HepG2 (cell line): ENCODE measurements at regions not wholly inside any gene's neighbourhood (a gene's known extent, or its start where the extent isn't known, plus 50 kb on each side); places are given as distances from the start of the nearest gene placed in this dataset.

Source experiments
- ATAC-seq: fragments of 200-7000 bp; cut with Tn5 transposase; 3 replicates; pipeline ENCODE4 v1.9.1; 2020; ENCODE audit warnings: mild to moderate bottlenecking, moderate library complexity
- BruUV-seq: library from RNA; stranded (reverse); fragments of 400-500 nt; replicated peaks from 2 replicates; lab custom pipeline; 2021; lab: Mats Ljungman, UMichigan
- CTCF ChIA-PET: fragments of 300-600 bp; formaldehyde crosslinking; extraction: SDS; loops from one replicate; lab custom pipeline; 2021; ENCODE audit warnings: low total read pairs, inconsistent platforms, low intra/inter-chr PET ratio; lab: Yijun Ruan, JAX
- POLR2A ChIA-PET: fragments of 350-600 bp; sonication (Branson Sonifier 250); formaldehyde crosslinking; loops from one replicate; lab custom pipeline; 2020; ENCODE audit warnings: antibody characterized with exemption, inconsistent platforms; lab: Yijun Ruan, JAX
- DNase-seq: peaks from one replicate; pipeline ENCODE4 v3.0.0-alpha.2; 2015; ENCODE audit warnings: low spot score
- FAIRE-seq: peaks from 3 replicates; lab custom pipeline; 2011; peaks lifted over from hg19 to GRCh38; lab: Jason Lieb, UNC
- H2AFZ ChIP-seq: one replicate; pipeline ENCODE4 v1.6.1; 2011; ENCODE audit warnings: low read length, inconsistent platforms
- H3K27ac ChIP-seq: fragments of 300-600 bp; 3 replicates; pipeline ENCODE4 v1.8.0; 2011; ENCODE audit warnings: mixed run types, mild to moderate bottlenecking, mixed read lengths, low read length, inconsistent platforms; ENCODE audit not compliant: insufficient read depth; ENCODE audit errors: extremely low read length
- H3K27me3 ChIP-seq, 2 experiments: fragments of 200-600 bp in 1 of 2; 2 replicates in 1 of 2; 3 replicates in 1 of 2; pipeline versions ENCODE4 v1.6.0 to v1.8.0; 2011; ENCODE audit warnings: low read length in 2 of 2, mild to moderate bottlenecking in 2 of 2, moderate library complexity in 2 of 2, inconsistent platforms in 1 of 2; ENCODE audit not compliant: insufficient read depth in 2 of 2, control insufficient read depth in 1 of 2
- H3K36me3 ChIP-seq, 2 experiments: fragments of 200-600 bp in 1 of 2; replicated peaks in 1 of 2; 2 replicates in 1 of 2; 3 replicates in 1 of 2; pipeline versions ENCODE4 v1.5.1 to v1.8.0; 2011; ENCODE audit warnings: low read length in 2 of 2, inconsistent platforms in 1 of 2; ENCODE audit not compliant: insufficient read depth in 2 of 2, control insufficient read depth in 1 of 2
- H3K4me1 ChIP-seq: 2 replicates; pipeline ENCODE4 v1.5.1; 2012; ENCODE audit warnings: low read length, inconsistent platforms; ENCODE audit not compliant: insufficient read depth
- H3K4me2 ChIP-seq: 2 replicates; pipeline ENCODE4 v1.6.0; 2011; ENCODE audit warnings: low read depth, low read length, inconsistent platforms
- H3K4me3 ChIP-seq, 3 experiments: fragments of 200-600 bp in 1 of 3; sonication (generic), shearing (Covaris generic) in 1 of 3; replicated peaks in 1 of 3; 2 replicates each; pipeline ENCODE4 v1.5.1; 2011 to 2016; ENCODE audit warnings: low read length in 3 of 3, inconsistent platforms in 2 of 3, low read depth in 2 of 3, mild to moderate bottlenecking in 2 of 3, control low read depth in 1 of 3, mixed read lengths in 1 of 3; ENCODE audit not compliant: insufficient read depth in 1 of 3
- H3K79me2 ChIP-seq: one replicate; pipeline ENCODE4 v1.6.1; 2011; ENCODE audit warnings: low read length, inconsistent platforms; ENCODE audit not compliant: insufficient read depth
- H3K9ac ChIP-seq: 2 replicates; pipeline ENCODE4 v1.6.0; 2011; ENCODE audit warnings: mild to moderate bottlenecking, low read depth, low read length, inconsistent platforms; ENCODE audit not compliant: insufficient read depth
- H3K9me3 ChIP-seq: 2 replicates; pipeline ENCODE4 v1.5.1; 2012; ENCODE audit warnings: mild to moderate bottlenecking, low read length
- H4K20me1 ChIP-seq: 2 replicates; pipeline ENCODE4 v1.6.0; 2011; ENCODE audit warnings: inconsistent platforms, mild to moderate bottlenecking, low read length, moderate library complexity; ENCODE audit not compliant: insufficient read depth
- NFATC3 ChIP-seq: sonication (generic); formaldehyde crosslinking; IDR thresholded peaks from 2 replicates; pipeline ENCODE4 v1.5.1; 2020; ENCODE audit warnings: mild to moderate bottlenecking, missing genetic modification reagents
- SIX4 ChIP-seq: sonication (generic); formaldehyde crosslinking; IDR thresholded peaks from 2 replicates; pipeline ENCODE4 v1.4.0; 2020; ENCODE audit warnings: missing genetic modification reagents
- TBX3 ChIP-seq: fragments of 450-650 bp; IDR thresholded peaks from 2 replicates; pipeline ENCODE4 v1.6.1; 2017; ENCODE audit warnings: antibody characterized with exemption, mild to moderate bottlenecking, inconsistent platforms, borderline replicate concordance
- TCF12 ChIP-seq, 2 experiments: fragments of 450-650 bp in 1 of 2; sonication (generic) in 1 of 2; formaldehyde crosslinking in 1 of 2; IDR thresholded peaks; 2 replicates each; pipeline versions ENCODE4 v1.6.1 to v1.8.0; 2017 to 2022; ENCODE audit warnings: antibody characterized with exemption in 1 of 2, mild to moderate bottlenecking in 1 of 2, missing genetic modification reagents in 1 of 2, moderate library complexity in 1 of 2
- ZNF160 ChIP-seq: sonication (generic); formaldehyde crosslinking; IDR thresholded peaks from 2 replicates; pipeline ENCODE4 v1.8.0; 2022; ENCODE audit warnings: mild to moderate bottlenecking, inconsistent platforms, missing genetic modification reagents
- ZNF367 ChIP-seq: sonication (generic); formaldehyde crosslinking; IDR thresholded peaks from 2 replicates; pipeline ENCODE4 v1.4.0; 2020; ENCODE audit warnings: missing genetic modification reagents, borderline replicate concordance
- ZNF468 ChIP-seq: sonication (generic); formaldehyde crosslinking; IDR thresholded peaks from 2 replicates; pipeline ENCODE4 v1.8.0; 2022; ENCODE audit warnings: mild to moderate bottlenecking, moderate library complexity, missing genetic modification reagents
- ZNF644 ChIP-seq: IDR thresholded peaks from 2 replicates; pipeline ENCODE4 v1.6.1; 2016; ENCODE audit warnings: low read depth
- ZNF720 ChIP-seq: sonication (generic); formaldehyde crosslinking; IDR thresholded peaks from 2 replicates; pipeline ENCODE4 v1.4.0; 2020; ENCODE audit warnings: missing genetic modification reagents
- ZSCAN31 ChIP-seq: sonication (generic); formaldehyde crosslinking; IDR thresholded peaks from 2 replicates; pipeline ENCODE4 v1.5.0; 2020; ENCODE audit warnings: low read depth, mild to moderate bottlenecking, missing genetic modification reagents
- WGBS: methylation state at CpG from one replicate; pipeline ENCODE4 v1.1.6; 2017; ENCODE audit warnings: low lambda C conversion rate; 5-methylcytosine and 5-hydroxymethylcytosine counted together
- in situ Hi-C: cut with HindIII; loops from 2 replicates; pipeline ENCODE4 v1.10.0; 2017; ENCODE audit warnings: low pct_unique_long_range_greater_than_20kb; ENCODE audit not compliant: extremely low pct_ligation_motif_present
- intact Hi-C: fragments of 100-400 bp; cut with micrococcal nuclease; formaldehyde crosslinking; loops from one replicate; pipeline ENCODE4 v1.10.0; 2022; ENCODE audit not compliant: unreplicated experiment
- TF ChIP-seq, protein P1 (sequence below): sonication (generic); formaldehyde crosslinking; IDR thresholded peaks from 2 replicates; pipeline ENCODE4 v1.4.0; 2020; ENCODE audit warnings: mild to moderate bottlenecking, missing genetic modification reagents
- TF ChIP-seq, protein P2 (sequence below): sonication (generic); formaldehyde crosslinking; IDR thresholded peaks from 2 replicates; pipeline ENCODE4 v1.4.0; 2020; ENCODE audit warnings: missing genetic modification reagents
- TF ChIP-seq, protein P3 (sequence below): IDR thresholded peaks from 2 replicates; pipeline ENCODE4 v1.6.1; 2016; ENCODE audit warnings: low read depth
- TF ChIP-seq, protein P4 (sequence below): IDR thresholded peaks from 2 replicates; pipeline ENCODE4 v1.6.1; 2012; ENCODE audit warnings: low read depth, low read length, improper control_type of control experiment

DNA sequence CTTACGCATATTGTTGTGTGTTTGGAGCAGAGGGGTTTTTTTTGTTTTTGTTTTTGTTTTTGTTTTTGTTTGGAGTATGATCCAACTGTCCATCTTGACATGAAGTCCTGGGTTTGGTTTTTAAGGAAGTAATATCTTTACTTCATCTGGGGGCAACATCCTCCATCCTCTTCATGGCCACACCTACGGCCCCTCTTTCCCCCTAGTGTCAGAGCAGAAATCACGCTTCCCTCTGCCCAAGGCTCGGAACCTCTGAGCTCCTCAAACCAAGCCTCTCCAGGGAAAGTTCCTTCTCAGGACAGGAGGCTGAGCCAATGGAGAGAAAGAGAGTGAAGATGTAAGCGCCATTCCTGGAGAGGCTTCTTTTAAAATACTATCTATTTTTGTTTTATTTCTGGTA is 58.6 kb upstream of the PDX1 start:
- intact Hi-C loops, result no loop called here
- Histone ChIP-seq H3K4me2 (no peak overlapping the region), H2AFZ (no peak overlapping the region), H4K20me1 (no peaks in the 10 kb centered on the region), H3K27me3 (0 out of 5 replicates have a peak, but pooled peaks cover 0 to 2% of the 10 kb centered on the region in 2 experiments), H3K9me3 (no peaks in the 10 kb centered on the region), H3K9ac (no peak overlapping the region), H3K27ac (no peak overlapping the region), H3K79me2 (no peaks in the 10 kb centered on the region), H3K36me3 (no peaks in the 10 kb centered on the region), H3K4me3 (no peak overlapping the region), H3K4me1 (no peaks in the 10 kb centered on the region; the same call in 1 of the 2 replicates)
- no peak for FAIRE-seq
- POLR2A ChIA-PET, result no interaction called here
- no peak for ATAC-seq
- CTCF ChIA-PET, result no interaction called here
- BruUV-seq, result no TSS peak
- DNase-seq, result no peak
- in situ Hi-C loops, result no loop called here
- WGBS, result 36% methylated on average over 5 of the region's 5 CpGs
- no peak for TF ChIP-seq ZSCAN31 (CRISPR knock-in tag)
- TF ChIP-seq NFATC3 (CRISPR knock-in tag), result no peak
- no peak for TF ChIP-seq TCF12 (IDR thresholded peaks at IDR 0.05)
- TF ChIP-seq TCF12 (CRISPR knock-in tag; IDR thresholded peaks at IDR 0.05), result no peak
- TF ChIP-seq SIX4 (CRISPR knock-in tag), result no peak
- no peak for TF ChIP-seq ZNF720
- no peak for TF ChIP-seq ZNF644 (CRISPR knock-in tag)
- no peak for TF ChIP-seq ZNF468

DNA sequence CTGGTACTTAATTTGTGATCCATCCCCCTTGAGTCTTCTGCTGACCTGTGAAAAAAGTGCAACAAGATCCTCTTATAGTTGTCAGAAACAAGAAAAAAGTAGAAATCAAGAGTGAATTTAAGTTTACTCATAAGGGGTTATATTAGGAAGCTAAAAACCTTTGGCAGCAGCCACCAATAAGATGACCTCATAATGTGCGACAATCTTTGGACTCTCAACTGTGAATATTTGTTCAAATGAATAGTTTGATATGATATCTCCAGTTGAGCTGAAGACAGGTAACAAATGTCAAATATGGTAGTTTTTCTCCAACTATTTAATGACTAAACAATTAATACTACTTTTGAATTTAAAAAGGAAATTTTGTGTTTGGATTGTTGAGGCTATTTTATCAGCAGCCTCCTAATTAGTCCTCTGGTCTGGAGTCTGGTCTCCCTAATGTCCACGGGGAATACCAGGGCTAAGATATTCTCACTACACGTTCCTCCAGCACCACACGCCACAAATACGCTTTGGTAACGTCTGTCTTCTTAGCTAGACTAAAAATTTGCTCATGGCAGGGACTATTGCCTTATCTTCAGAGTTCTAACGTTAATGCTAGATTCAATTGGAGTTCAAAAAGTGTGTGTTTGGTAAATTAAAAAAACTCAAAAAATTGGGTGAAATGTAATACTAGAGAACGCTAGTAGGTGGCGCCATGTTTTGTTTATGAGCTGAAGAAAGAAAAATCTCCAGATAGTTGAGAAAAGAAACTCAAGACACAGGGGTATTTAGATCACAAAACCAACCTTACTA is 51.0 kb upstream of the PDX1 start:
- peaks cover 15% of the 10 kb centered on the region for H3K4me1 ChIP-seq
- no peaks in the 10 kb centered on the region for H3K9me3 ChIP-seq
- no peaks in the 10 kb centered on the region for H4K20me1 ChIP-seq
- FAIRE-seq, result no peak
- no peaks in the 10 kb centered on the region for H3K79me2 ChIP-seq
- ATAC-seq, result no peak
- in situ Hi-C loops (no loop called here), intact Hi-C loops (loop anchor here (1.0 kb wide), 2 partner anchors 84 to 115 kb away; no protein-coding TSS in a partner anchor)
- H3K27ac ChIP-seq, result no peak overlapping the region
- POLR2A ChIA-PET, result interaction anchor here (0.7 kb wide), 1 partner anchor 92 kb away, joined by 3 read pairs; no protein-coding TSS in a partner anchor
- no peak overlapping the region for H3K9ac ChIP-seq
- DNase-seq, result no peak
- H2AFZ ChIP-seq, result peak overlapping the region; percentile 77
- H3K27me3 ChIP-seq, result no peaks in the 10 kb centered on the region
- H3K4me2 ChIP-seq, result peak overlapping the region; percentile 51
- WGBS, result 3% methylated on average over 9 of the region's 9 CpGs
- CTCF ChIA-PET, result interaction anchor here (1.0 to 1.9 kb wide), 6 partner anchors 85 to 495 kb away, joined by 3 to 12 read pairs (median 4); no protein-coding TSS in a partner anchor
- BruUV-seq, result no TSS peak
- H3K36me3 ChIP-seq, result no peaks in the 10 kb centered on the region
- H3K4me3 ChIP-seq, result no peak overlapping the region
- TF ChIP-seq, protein P1, sequence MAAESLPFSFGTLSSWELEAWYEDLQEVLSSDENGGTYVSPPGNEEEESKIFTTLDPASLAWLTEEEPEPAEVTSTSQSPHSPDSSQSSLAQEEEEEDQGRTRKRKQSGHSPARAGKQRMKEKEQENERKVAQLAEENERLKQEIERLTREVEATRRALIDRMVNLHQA, result no peak
- TF ChIP-seq TBX3 (no peak), ZNF160 (CRISPR knock-in tag) (no peak), ZNF367 (no peak)
- TF ChIP-seq, protein P2, sequence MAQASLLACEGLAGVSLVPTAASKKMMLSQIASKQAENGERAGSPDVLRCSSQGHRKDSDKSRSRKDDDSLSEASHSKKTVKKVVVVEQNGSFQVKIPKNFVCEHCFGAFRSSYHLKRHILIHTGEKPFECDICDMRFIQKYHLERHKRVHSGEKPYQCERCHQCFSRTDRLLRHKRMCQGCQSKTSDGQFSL, result no peak
- TF ChIP-seq, protein P3, sequence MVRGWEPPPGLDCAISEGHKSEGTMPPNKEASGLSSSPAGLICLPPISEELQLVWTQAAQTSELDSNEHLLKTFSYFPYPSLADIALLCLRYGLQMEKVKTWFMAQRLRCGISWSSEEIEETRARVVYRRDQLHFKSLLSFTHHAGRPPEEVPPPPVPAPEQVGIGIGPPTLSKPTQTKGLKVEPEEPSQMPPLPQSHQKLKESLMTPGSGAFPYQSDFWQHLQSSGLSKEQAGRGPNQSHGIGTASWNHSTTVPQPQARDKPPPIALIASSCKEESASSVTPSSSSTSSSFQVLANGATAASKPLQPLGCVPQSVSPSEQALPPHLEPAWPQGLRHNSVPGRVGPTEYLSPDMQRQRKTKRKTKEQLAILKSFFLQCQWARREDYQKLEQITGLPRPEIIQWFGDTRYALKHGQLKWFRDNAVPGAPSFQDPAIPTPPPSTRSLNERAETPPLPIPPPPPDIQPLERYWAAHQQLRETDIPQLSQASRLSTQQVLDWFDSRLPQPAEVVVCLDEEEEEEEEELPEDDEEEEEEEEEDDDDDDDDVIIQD (CRISPR knock-in tag), result no peak
- TF ChIP-seq, protein P4, sequence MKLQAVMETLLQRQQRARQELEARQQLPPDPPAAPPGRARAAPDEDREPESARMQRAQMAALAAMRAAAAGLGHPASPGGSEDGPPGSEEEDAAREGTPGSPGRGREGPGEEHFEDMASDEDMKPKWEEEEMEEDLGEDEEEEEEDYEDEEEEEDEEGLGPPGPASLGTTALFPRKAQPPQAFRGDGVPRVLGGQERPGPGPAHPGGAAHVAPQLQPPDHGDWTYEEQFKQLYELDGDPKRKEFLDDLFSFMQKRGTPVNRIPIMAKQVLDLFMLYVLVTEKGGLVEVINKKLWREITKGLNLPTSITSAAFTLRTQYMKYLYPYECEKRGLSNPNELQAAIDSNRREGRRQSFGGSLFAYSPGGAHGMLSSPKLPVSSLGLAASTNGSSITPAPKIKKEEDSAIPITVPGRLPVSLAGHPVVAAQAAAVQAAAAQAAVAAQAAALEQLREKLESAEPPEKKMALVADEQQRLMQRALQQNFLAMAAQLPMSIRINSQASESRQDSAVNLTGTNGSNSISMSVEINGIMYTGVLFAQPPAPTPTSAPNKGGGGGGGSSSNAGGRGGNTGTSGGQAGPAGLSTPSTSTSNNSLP, result no peak
